ENCODE measurements at regions not wholly inside any gene's neighbourhood (a gene's known extent, or its start where the extent isn't known, plus 50 kb on each side); places are given as distances from the start of the nearest gene placed in this dataset.

- TF ChIP-seq, protein P1, sequence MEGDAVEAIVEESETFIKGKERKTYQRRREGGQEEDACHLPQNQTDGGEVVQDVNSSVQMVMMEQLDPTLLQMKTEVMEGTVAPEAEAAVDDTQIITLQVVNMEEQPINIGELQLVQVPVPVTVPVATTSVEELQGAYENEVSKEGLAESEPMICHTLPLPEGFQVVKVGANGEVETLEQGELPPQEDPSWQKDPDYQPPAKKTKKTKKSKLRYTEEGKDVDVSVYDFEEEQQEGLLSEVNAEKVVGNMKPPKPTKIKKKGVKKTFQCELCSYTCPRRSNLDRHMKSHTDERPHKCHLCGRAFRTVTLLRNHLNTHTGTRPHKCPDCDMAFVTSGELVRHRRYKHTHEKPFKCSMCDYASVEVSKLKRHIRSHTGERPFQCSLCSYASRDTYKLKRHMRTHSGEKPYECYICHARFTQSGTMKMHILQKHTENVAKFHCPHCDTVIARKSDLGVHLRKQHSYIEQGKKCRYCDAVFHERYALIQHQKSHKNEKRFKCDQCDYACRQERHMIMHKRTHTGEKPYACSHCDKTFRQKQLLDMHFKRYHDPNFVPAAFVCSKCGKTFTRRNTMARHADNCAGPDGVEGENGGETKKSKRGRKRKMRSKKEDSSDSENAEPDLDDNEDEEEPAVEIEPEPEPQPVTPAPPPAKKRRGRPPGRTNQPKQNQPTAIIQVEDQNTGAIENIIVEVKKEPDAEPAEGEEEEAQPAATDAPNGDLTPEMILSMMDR (IDR thresholded peaks at IDR 0.05; ENCODE audit: borderline replicate concordance, control extremely low read depth, extremely low read depth, insufficient read depth, missing control alignments), result no peak
- DNase-seq (ENCODE audit: low spot score), result no peak
- in situ Hi-C loops (cut with MboI; ENCODE audit: low sequenced_read_pairs, unreplicated experiment), result no loop called here
Observed at GRCh38 chr3:174767406-174767805, 91.7 kb upstream of the NAALADL2 start.

- TF ChIP-seq, protein P1 (IDR thresholded peaks at IDR 0.05; ENCODE audit: borderline replicate concordance, control extremely low read depth, extremely low read depth, insufficient read depth, missing control alignments), result no peak
- in situ Hi-C loops (cut with MboI; ENCODE audit: low sequenced_read_pairs, unreplicated experiment), result no loop called here
- DNase-seq (ENCODE audit: low spot score), result no peak
Observed at GRCh38 chr3:174767853-174768382, 91.2 kb upstream of the NAALADL2 start.

GRCh38 chr3:174769171-174769570 lies 90.0 kb upstream of the NAALADL2 start:
- in situ Hi-C loops (cut with MboI; ENCODE audit: low sequenced_read_pairs, unreplicated experiment), result no loop called here
- TF ChIP-seq, protein P1 (IDR thresholded peaks at IDR 0.05; ENCODE audit: borderline replicate concordance, control extremely low read depth, extremely low read depth, insufficient read depth, missing control alignments), result no peak
- DNase-seq (ENCODE audit: low spot score), result no peak

DNA sequence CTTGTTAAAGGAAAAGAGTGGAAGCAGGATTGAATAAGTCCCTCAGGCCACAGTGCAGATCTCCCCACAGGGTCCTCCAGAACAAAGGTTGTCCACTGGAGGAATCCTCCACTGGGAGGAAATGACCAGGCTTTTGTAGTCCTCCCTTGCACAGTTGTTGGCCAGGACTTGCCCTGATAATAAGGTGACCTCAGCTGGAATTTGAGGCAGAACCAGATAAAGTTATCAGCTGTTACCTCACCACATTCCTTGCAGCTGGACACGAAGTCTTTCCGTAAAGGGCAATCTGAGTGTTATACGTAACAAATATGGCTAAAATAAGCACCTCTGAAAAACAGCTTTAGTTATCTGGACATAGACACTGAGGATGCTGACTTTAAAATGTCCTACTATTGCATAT lies 83.5 kb upstream of the NAALADL2 start:
- TF ChIP-seq, protein P1 (IDR thresholded peaks at IDR 0.05; ENCODE audit: borderline replicate concordance, control extremely low read depth, extremely low read depth, insufficient read depth, missing control alignments), result no peak
- in situ Hi-C loops (cut with MboI; ENCODE audit: low sequenced_read_pairs, unreplicated experiment), result no loop called here
- DNase-seq (ENCODE audit: low spot score), result no peak

GRCh38 chr3:174776123-174776522 lies 83.0 kb upstream of the NAALADL2 start:
- no peak for DNase-seq (ENCODE audit: low spot score)
- in situ Hi-C loops (cut with MboI; ENCODE audit: low sequenced_read_pairs, unreplicated experiment), result no loop called here
- TF ChIP-seq, protein P1 (IDR thresholded peaks at IDR 0.05; ENCODE audit: borderline replicate concordance, control extremely low read depth, extremely low read depth, insufficient read depth, missing control alignments), result no peak

- no peak for DNase-seq (ENCODE audit: low spot score)
- in situ Hi-C loops (cut with MboI; ENCODE audit: low sequenced_read_pairs, unreplicated experiment), result no loop called here
Observed at GRCh38 chr3:174776636-174777035, 82.5 kb upstream of the NAALADL2 start.

More at GRCh38 chr3:174776636-174777035, 82.5 kb upstream of the NAALADL2 start:
- TF ChIP-seq, protein P1 (IDR thresholded peaks at IDR 0.05; ENCODE audit: borderline replicate concordance, control extremely low read depth, extremely low read depth, insufficient read depth, missing control alignments), result no peak
